ENCODE measurements at regions not wholly inside any gene's neighbourhood (a gene's known extent, or its start where the extent isn't known, plus 50 kb on each side); places are given as distances from the start of the nearest gene placed in this dataset.
"Not testable (repeated sequence)": the region's sequence is repeated elsewhere in the genome, so short reads cannot be mapped to it uniquely, and the experiment has no call there.

DNA sequence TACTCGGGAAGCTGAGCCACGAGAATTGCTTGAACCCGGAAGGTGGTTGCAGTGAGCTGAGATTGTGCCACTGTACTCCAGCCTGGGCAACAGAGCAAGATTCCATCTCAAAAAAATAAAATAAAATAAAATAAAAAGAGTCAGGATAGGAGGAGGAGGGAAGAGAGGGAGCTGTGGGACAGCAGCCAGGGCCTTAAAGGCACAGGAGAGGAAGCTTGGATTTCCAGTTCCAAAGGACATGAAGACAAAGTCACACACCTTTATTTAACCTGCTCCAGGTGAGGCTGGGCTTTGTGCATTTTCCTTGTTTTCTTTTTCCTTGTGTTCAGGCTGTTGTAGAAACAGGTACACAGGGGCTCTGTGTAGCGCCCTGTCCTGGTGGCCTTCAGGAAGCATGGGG, 138.2 kb upstream of the HMX1 start:
- TF ChIP-seq, protein P1, sequence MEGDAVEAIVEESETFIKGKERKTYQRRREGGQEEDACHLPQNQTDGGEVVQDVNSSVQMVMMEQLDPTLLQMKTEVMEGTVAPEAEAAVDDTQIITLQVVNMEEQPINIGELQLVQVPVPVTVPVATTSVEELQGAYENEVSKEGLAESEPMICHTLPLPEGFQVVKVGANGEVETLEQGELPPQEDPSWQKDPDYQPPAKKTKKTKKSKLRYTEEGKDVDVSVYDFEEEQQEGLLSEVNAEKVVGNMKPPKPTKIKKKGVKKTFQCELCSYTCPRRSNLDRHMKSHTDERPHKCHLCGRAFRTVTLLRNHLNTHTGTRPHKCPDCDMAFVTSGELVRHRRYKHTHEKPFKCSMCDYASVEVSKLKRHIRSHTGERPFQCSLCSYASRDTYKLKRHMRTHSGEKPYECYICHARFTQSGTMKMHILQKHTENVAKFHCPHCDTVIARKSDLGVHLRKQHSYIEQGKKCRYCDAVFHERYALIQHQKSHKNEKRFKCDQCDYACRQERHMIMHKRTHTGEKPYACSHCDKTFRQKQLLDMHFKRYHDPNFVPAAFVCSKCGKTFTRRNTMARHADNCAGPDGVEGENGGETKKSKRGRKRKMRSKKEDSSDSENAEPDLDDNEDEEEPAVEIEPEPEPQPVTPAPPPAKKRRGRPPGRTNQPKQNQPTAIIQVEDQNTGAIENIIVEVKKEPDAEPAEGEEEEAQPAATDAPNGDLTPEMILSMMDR (IDR thresholded peaks at IDR 0.05; ENCODE audit: low read depth, low read length, missing input control), result not testable (repeated sequence)
- TF ChIP-seq RAD21 (IDR thresholded peaks at IDR 0.05); TAF1 (conservative IDR thresholded peaks at IDR 0.05); GABPA (IDR thresholded peaks at IDR 0.05 in 1 of 2, conservative IDR thresholded peaks at IDR 0.05 in 1 of 2): not testable (repeated sequence)
- TF ChIP-seq, protein P2, sequence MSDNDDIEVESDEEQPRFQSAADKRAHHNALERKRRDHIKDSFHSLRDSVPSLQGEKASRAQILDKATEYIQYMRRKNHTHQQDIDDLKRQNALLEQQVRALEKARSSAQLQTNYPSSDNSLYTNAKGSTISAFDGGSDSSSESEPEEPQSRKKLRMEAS (IDR thresholded peaks at IDR 0.05), result not testable (repeated sequence)
- TF ChIP-seq, protein P3, sequence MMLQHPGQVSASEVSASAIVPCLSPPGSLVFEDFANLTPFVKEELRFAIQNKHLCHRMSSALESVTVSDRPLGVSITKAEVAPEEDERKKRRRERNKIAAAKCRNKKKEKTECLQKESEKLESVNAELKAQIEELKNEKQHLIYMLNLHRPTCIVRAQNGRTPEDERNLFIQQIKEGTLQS (IDR thresholded peaks at IDR 0.05), result not testable (repeated sequence)

Measured in liver (tissue), 3 donors.